HL-60/S4 (cell line): ENCODE measurements at regions not wholly inside any gene's neighbourhood (a gene's known extent, or its start where the extent isn't known, plus 50 kb on each side); places are given as distances from the start of the nearest gene placed in this dataset.

Source experiments
- in situ Hi-C: fragments of 300-500 bp; cut with MboI; formaldehyde crosslinking; loops from 2 replicates; pipeline ENCODE4 v1.14.3; 2022; ENCODE audit warnings: low sequenced_read_pairs

DNA sequence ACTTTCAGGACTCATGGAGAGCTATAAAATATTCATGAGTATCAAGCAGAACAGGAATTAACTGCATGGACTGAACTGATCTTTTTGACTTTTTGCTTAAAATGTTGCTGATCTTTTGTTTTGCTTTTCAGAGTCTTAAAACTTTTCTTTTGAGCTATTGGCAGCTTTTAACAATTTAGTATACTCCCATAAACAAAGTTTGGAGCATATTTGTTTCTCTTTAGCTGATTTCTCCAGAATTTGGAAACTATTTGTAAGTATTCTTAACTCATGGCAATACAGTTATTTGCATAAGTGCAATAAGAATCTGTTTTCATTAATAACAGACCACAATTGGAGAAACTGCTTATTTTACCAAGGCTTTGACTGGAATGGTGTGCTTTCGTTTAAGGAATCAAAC lies 73.4 kb upstream of the C1GALT1 start:
- in situ Hi-C loops: loop anchor here (10.0 kb wide), 1 partner anchor 426 kb away; the partner anchor contains the start of gene COL28A1

DNA sequence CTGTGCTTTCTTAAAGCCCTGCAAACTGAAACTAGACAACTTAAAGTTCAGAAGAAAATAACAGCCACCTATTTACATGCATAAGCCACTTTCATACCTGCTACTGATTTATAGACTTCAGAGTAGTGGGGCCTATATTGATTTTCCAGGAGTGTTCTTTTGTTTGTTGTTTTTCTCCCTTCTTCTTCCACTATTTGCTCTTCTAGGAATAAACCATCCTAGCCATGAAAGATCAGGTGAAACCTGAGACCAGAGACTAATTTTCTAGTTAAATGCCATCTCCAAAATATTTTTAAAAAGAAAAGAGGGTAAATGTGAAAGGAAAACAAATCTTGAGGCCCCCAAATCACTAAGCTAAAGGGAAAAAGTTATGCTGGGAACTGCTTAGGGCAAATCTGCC lies 72.4 kb upstream of the C1GALT1 start:
- in situ Hi-C loops: loop anchor here (10.0 kb wide), 1 partner anchor 425 kb away; the partner anchor contains the start of gene COL28A1

DNA sequence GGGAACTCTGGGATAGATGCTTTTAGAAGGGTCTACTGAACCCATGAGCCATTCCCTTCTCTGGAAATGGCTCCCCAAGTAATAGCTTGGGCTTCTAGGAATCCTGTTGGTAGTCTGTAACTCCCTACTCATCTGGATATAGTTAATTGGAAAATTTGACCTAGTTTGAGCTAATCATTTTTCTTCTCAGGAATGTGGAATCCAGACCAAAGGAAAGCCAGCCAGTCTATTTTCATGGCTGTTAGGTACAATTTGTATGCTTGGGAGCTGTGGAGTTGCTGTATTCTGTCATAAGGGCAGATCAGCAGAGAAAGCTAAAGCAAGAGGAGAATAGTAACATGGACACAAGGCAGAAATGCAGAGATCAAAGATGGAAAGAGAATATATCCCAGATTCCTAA lies 71.6 kb upstream of the C1GALT1 start:
- in situ Hi-C loops: no loop called here

- in situ Hi-C loops: no loop called here
Observed at GRCh38 chr7:7112868-7113267, 69.5 kb upstream of the C1GALT1 start.

DNA sequence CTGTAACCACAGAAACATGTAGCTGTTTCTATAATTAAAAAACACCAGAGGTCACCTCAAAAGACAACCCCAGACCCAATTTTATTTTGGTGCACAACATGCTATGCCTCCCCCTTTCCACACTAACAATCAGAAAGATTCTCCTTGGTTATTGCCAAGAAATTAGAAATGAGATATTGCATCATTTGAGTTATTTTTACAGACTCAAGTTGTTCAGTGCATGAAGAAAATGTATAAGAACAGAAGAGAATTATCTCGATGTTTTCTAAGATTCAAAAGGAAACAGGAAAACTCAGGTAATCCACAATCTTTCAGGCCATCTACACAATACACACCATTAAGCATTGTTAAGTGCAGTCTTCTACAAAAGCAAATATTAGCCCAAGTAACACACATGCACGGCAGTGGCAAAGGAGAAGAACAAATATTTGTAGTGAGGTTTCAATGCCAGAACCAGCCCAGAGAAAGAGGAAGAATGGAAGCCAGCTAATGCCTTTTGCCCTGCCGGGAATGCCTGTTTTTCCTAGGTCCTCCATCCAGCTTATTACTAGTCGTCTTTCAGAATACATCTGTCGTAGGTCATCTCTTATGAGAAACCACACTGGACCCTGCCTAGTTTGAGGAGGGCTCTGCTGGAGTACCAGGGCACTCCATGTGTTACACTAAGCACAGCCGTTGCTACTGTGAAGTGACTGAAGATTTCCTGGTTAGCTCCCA lies 67.6 kb upstream of the C1GALT1 start:
- in situ Hi-C loops: no loop called here

DNA sequence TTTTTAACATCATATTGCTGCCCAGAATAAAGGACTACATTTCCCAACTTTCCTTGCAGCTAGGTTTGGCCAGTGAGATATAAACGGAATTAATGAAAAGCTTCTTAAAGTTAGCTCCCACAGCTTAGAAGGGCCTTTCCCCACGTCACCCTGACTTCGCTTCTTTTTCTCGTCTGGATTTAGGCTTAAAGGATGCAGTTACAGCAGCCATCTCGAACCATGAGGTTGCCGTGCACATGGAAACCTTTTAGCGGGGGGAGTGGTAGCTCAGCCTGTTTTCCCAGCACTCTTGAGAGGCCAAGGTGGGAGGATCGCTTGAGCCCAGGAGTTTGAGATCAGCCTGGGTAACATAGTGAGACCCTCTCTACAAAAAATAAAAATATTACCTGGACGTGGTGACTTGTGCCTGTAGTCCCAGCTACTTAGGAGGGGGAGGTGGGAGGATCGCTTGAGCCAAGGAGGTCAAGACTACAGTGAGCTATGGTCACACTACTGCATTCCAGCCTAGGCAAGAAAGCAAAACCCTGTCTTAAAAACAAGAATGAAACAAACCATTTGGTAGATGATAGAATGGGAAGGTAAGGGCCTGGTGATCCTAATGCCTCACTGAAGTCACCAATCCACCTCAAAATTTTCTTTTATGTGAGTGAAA lies 64.3 kb upstream of the C1GALT1 start:
- in situ Hi-C loops: no loop called here

DNA sequence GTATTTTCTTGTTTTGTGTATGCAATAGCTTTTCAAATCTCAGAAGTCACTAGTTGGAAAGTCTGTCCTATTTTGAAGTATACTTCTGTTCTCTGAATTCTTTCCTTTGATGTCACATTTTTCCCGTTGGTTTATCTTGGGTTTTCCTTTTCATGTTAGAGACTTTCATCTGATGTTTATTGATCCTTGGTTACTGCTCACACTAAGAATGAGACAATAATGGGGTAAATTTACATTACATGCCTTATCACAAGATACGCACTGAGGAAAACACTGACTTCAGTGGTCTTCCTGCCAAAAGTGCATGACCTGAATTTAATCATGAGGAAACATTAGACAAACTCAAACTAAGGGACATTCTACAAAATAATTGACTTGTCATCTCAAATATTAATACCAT lies 63.5 kb upstream of the C1GALT1 start:
- in situ Hi-C loops: no loop called here

GRCh38 chr7:7119729-7120128 lies 62.6 kb upstream of the C1GALT1 start:
- in situ Hi-C loops: no loop called here

GRCh38 chr7:7122033-7122478 lies 60.3 kb upstream of the C1GALT1 start:
- in situ Hi-C loops: no loop called here

GRCh38 chr7:7122701-7123281 lies 59.6 kb upstream of the C1GALT1 start:
- in situ Hi-C loops: no loop called here

- in situ Hi-C loops: no loop called here
Observed at GRCh38 chr7:7125963-7126362, 56.4 kb upstream of the C1GALT1 start.

DNA sequence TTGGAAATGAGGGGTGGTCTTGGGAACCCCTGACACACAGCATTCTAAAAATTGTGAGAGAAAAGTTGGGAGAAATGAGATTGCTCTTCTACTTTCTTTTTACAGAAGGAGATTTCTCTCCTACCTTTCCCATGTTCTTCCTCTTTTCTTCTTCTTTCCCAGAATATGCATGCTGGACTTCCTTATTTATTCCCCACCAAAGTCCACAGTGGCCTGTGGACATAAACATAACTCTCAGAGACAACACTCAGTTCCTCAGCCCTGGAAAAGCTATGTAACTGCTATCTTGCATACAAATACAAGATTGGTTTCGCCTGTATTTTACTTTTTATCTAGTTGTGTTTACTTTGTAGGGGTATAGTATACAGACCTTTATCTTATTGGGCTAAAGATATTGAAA lies 54.6 kb upstream of the C1GALT1 start:
- in situ Hi-C loops: no loop called here

DNA sequence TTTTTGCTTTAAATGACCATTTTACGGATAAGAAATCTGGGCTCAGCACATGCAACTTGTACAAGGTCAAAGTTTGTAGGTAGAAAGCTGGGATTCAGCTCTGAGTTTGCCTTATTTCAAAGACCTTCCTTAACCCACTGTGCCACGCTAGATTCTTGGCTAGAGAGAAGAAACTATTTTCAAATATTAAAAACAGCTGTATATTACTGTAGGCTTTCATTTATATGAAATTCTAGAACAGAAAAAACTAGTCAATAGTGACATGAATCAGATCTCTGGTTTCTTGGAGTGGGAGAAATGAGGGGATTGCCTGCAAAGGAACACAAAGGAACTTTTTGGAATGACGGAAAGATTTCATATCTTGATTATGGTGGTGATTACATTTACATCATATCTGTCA lies 53.0 kb upstream of the C1GALT1 start:
- in situ Hi-C loops: no loop called here

- in situ Hi-C loops: no loop called here
Observed at GRCh38 chr7:7131273-7131672, 51.1 kb upstream of the C1GALT1 start.
